ENCODE measurements at regions not wholly inside any gene's neighbourhood (a gene's known extent, or its start where the extent isn't known, plus 50 kb on each side); places are given as distances from the start of the nearest gene placed in this dataset.

DNA sequence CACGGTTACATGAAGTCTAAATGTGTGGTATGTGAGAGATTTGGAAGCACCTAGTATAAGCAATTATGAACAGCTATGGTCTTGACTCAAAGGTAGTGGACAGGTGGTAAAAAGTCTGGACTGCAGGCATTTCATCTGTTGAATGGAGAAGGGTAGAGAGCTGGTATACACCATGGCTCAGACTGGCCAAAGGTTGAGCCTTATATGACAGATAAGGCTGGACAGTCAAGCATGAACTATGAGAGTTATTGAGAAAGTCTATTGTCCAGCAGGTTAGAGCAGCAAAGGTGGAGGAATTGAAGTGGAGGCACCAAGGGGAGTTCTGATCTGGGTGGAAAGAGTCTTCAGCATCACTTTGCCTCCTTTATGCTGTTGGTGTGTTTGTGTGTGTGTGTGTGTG, 346.7 kb upstream of the SLC14A2 start:
- FAIRE-seq: no peak
- TF ChIP-seq POLR2A (IDR thresholded peaks at IDR 0.05; ENCODE audit: low read depth, low read length) (no peak), POLR2AphosphoS5 (IDR thresholded peaks at IDR 0.05; ENCODE audit: low read depth, low read length) (no peak), PAX5 (IDR thresholded peaks at IDR 0.05; ENCODE audit: insufficient read depth, low read length, severe bottlenecking) (no peak), POU2F2 (IDR thresholded peaks at IDR 0.05; ENCODE audit: low read depth, low read length) (no peak), TAF1 (IDR thresholded peaks at IDR 0.05; ENCODE audit: low read depth, low read length) (no peak), SPI1 (IDR thresholded peaks at IDR 0.05; ENCODE audit: low read depth, low read length) (no peak)
- DNase-seq (ENCODE audit: insufficient read length, low spot score): no peak

DNA sequence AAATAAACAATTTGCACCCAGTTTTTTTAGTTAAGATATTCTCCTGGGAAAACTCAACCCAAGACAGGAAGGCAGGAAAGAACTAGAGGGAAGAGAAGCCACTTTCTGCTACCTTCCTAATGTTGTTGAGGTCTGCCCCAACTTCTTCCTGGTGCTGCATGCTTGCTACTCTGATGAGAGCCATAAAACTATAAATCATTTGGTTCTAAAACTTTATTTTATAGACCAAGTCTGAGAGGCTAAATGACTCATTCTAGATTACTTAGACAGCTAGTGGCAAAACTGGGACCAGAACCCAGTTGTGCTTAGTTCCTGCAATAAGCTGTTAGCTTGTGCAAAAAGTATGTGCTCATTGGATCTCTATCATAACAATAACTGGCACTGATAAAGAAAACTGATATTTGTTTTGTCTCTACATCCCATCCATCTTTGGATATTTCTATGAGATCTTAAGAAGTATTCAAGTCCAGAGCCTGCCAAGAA, 344.9 kb upstream of the SLC14A2 start:
- no peak for TF ChIP-seq TAF1 (IDR thresholded peaks at IDR 0.05; ENCODE audit: low read depth, low read length)
- TF ChIP-seq PAX5 (IDR thresholded peaks at IDR 0.05; ENCODE audit: insufficient read depth, low read length, severe bottlenecking): no peak
- no peak for TF ChIP-seq POLR2A (IDR thresholded peaks at IDR 0.05; ENCODE audit: low read depth, low read length)
- TF ChIP-seq POLR2AphosphoS5 (IDR thresholded peaks at IDR 0.05; ENCODE audit: low read depth, low read length): no peak
- no peak for TF ChIP-seq SPI1 (IDR thresholded peaks at IDR 0.05; ENCODE audit: low read depth, low read length)
- no peak for TF ChIP-seq POU2F2 (IDR thresholded peaks at IDR 0.05; ENCODE audit: low read depth, low read length)
- no peak for DNase-seq (ENCODE audit: insufficient read length, low spot score)

DNA sequence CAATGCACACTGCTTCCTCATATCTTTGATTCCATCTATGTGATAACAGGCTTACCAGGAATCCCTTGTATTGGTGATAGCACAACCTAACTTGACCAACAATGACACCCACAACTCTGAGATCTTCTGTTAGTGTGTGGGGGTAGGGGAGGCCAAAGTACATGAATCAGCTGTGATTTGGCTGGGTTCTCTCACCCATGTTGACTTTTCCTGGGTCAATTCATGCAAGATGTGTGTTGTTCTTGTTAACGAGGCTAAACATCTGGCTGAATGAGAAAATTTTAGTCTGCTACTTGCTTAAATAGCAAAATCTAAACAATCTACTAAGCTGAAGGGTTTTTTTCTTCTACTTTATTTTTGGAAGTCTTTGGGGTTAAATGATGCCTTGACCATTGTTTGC, 341.2 kb upstream of the SLC14A2 start:
- no peak for FAIRE-seq
- no peak for DNase-seq (ENCODE audit: insufficient read length, low spot score)
- TF ChIP-seq SPI1 (IDR thresholded peaks at IDR 0.05; ENCODE audit: low read depth, low read length) (no peak), POLR2A (IDR thresholded peaks at IDR 0.05; ENCODE audit: low read depth, low read length) (no peak), POU2F2 (IDR thresholded peaks at IDR 0.05; ENCODE audit: low read depth, low read length) (no peak), PAX5 (IDR thresholded peaks at IDR 0.05; ENCODE audit: insufficient read depth, low read length, severe bottlenecking) (no peak), TAF1 (IDR thresholded peaks at IDR 0.05; ENCODE audit: low read depth, low read length) (no peak), POLR2AphosphoS5 (IDR thresholded peaks at IDR 0.05; ENCODE audit: low read depth, low read length) (no peak)

More for the DNA sequence above, 344.9 kb upstream of the SLC14A2 start:
- FAIRE-seq: no peak

DNA sequence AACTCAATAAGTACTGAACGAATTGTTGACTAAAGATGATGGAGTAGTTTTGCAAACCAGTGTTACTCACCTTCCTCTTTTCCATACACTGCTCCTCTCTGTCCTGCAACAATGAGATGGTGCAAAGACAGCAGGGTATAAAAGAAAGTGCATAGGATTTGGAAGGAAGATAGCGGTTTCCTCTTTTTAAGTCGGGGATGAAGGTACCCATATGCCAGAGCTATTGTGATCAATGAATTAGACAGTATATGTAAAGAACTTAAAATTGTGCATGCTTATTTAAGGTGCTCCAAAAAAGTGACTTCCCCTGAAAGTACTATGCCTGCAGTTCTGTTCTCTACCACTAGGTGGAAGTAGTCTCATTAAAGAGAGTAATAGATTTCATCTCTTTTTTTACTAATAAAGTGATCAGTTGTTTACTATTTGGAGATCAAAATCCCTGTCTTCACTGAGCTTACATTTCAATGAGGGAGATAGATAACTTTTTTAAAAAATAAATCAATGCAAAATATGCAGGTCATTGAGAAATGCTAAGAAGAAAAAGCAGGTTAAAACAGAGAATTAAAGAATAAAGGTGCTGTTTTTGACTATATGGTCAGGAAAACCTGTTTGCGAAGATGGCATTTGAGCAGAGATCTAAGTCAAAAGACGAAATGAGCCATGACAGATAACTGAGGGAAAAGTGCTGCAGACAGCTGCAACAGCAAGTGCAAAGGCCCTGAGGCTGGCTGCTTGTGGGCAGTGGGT, 339.7 kb upstream of the SLC14A2 start:
- DNase-seq (ENCODE audit: insufficient read length, low spot score): no peak

DNA sequence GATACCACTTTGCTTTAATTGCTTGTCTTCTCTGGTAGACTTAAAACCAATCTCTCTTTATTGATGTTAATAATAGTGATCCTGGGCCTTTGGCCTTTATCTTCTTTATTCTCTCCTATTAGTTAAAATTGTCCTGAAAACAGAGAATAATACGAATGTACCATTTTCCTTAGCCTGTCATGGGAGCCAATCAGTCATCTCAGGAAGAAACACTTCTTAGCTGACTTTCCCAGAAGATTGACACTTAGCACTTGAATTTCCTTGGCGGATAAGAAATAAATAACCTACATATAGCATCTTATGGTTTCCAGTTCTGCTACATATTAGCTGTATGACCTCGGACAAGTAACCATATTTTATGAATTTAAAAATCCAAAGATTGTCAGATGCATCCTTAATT, 338.4 kb upstream of the SLC14A2 start:
- DNase-seq (ENCODE audit: insufficient read length, low spot score): no peak
- FAIRE-seq: no peak
- no peak for TF ChIP-seq POLR2AphosphoS5 (IDR thresholded peaks at IDR 0.05; ENCODE audit: low read depth, low read length)
- no peak for TF ChIP-seq TAF1 (IDR thresholded peaks at IDR 0.05; ENCODE audit: low read depth, low read length)
- no peak for TF ChIP-seq PAX5 (IDR thresholded peaks at IDR 0.05; ENCODE audit: insufficient read depth, low read length, severe bottlenecking)
- no peak for TF ChIP-seq POU2F2 (IDR thresholded peaks at IDR 0.05; ENCODE audit: low read depth, low read length)
- no peak for TF ChIP-seq POLR2A (IDR thresholded peaks at IDR 0.05; ENCODE audit: low read depth, low read length)
- no peak for TF ChIP-seq SPI1 (IDR thresholded peaks at IDR 0.05; ENCODE audit: low read depth, low read length)

More for the DNA sequence above, 339.7 kb upstream of the SLC14A2 start:
- TF ChIP-seq TAF1 (IDR thresholded peaks at IDR 0.05; ENCODE audit: low read depth, low read length): no peak
- no peak for TF ChIP-seq PAX5 (IDR thresholded peaks at IDR 0.05; ENCODE audit: insufficient read depth, low read length, severe bottlenecking)
- TF ChIP-seq SPI1 (IDR thresholded peaks at IDR 0.05; ENCODE audit: low read depth, low read length): no peak
- TF ChIP-seq POLR2A (IDR thresholded peaks at IDR 0.05; ENCODE audit: low read depth, low read length): no peak
- TF ChIP-seq POU2F2 (IDR thresholded peaks at IDR 0.05; ENCODE audit: low read depth, low read length): no peak
- no peak for TF ChIP-seq POLR2AphosphoS5 (IDR thresholded peaks at IDR 0.05; ENCODE audit: low read depth, low read length)
- FAIRE-seq: no peak

DNA sequence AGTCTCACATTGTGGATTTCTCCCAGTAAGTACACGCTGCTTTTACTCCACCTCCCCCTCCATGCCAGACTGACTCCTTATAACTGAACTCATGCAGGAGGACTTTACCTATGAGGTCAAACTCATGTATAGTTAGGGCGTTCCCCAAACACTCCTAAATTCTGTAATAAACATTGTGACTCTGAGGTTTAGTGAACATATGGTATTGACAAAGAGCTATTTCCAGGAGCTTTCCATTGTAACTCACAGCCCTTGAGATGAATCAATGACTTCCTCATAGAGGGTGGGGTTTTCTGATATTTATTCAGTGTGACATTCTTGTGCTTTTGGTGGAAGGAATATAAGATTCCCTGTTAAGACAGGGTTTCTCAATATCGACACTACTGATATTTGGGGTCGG, 337.4 kb upstream of the SLC14A2 start:
- FAIRE-seq (no peak), DNase-seq (ENCODE audit: insufficient read length, low spot score) (no peak)
- TF ChIP-seq POLR2A (IDR thresholded peaks at IDR 0.05; ENCODE audit: low read depth, low read length) (no peak), SPI1 (IDR thresholded peaks at IDR 0.05; ENCODE audit: low read depth, low read length) (no peak), PAX5 (IDR thresholded peaks at IDR 0.05; ENCODE audit: insufficient read depth, low read length, severe bottlenecking) (no peak), POLR2AphosphoS5 (IDR thresholded peaks at IDR 0.05; ENCODE audit: low read depth, low read length) (no peak), POU2F2 (IDR thresholded peaks at IDR 0.05; ENCODE audit: low read depth, low read length) (no peak), TAF1 (IDR thresholded peaks at IDR 0.05; ENCODE audit: low read depth, low read length) (no peak)

DNA sequence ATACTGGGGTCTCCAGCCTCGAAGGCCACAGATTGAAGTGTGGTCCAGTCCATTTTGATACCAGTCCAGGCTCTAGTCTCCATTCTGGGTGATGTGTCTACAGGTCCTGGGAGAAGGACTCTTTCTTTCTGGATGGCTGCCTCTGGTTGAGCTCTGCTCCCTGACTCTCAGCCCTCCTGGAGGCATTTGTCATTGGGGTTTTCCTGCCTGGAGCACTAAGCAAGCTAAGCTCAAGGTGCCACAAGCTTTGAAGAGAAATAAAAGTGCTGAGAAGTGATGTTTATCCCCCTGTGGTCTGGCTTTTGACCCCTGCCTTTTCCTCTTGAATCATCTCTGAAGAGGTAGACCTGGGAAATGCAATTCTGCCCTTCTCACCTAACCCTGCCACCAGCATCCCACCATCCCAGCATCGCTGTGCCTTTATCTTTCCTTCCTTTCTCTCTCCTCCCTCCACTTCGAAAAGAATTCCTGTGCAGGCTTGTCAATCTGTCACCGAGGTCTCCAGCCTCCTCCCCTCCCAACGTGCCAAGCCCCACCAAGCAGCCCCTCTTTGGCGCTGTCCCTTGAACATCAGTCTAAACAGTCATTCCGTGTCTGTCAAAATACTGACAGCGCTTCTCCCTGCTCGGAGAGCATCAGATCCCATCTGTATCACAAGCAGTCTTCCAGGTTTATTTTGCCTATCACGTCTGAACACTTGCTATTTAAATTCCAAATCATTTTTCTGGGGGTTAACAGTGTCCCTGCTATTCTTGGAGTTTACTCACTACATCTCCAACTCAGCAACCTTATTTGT, 334.6 kb upstream of the SLC14A2 start:
- DNase-seq (ENCODE audit: insufficient read length, low spot score): no peak
- no peak for FAIRE-seq
- no peak for TF ChIP-seq PAX5 (IDR thresholded peaks at IDR 0.05; ENCODE audit: insufficient read depth, low read length, severe bottlenecking)
- TF ChIP-seq TAF1 (IDR thresholded peaks at IDR 0.05; ENCODE audit: low read depth, low read length): no peak
- no peak for TF ChIP-seq POLR2AphosphoS5 (IDR thresholded peaks at IDR 0.05; ENCODE audit: low read depth, low read length)
- no peak for TF ChIP-seq POU2F2 (IDR thresholded peaks at IDR 0.05; ENCODE audit: low read depth, low read length)
- no peak for TF ChIP-seq POLR2A (IDR thresholded peaks at IDR 0.05; ENCODE audit: low read depth, low read length)

DNA sequence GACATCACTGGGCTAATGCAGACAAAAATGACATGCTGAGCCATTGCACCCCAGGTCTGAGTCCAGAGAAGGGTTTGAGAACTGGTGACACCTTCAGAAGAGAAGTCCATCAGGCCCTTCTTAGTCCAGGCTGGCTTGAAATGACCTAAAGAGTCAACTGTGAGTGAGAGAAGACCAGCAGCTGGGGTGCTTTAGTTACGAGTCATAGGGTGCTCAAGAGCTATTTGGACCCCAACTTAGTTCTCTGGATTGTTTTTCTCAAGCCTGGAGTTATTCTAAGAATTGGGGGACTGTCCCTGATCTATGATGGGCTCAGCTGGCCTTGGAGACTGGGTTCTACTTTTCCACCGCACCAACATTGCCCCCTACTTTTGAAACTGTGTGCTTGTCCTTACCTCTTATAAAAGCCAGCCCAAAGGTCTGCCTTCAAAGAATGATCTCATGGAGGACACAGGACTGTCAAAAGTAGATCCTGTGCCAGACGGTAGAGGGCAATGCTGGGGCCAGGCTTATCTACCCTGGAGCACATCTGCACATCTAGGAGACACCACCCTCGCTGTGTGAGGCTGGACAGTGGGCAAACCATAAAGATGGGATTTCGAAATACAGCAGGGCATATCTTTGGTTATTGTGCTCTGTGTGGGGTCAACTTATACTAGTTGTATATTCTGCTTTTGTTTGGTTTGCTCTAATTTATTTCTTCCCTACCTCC, 333.0 kb upstream of the SLC14A2 start:
- no peak for DNase-seq (ENCODE audit: insufficient read length, low spot score)
- TF ChIP-seq PAX5 (IDR thresholded peaks at IDR 0.05; ENCODE audit: insufficient read depth, low read length, severe bottlenecking) (no peak), POLR2A (IDR thresholded peaks at IDR 0.05; ENCODE audit: low read depth, low read length) (no peak), TAF1 (IDR thresholded peaks at IDR 0.05; ENCODE audit: low read depth, low read length) (no peak), POLR2AphosphoS5 (IDR thresholded peaks at IDR 0.05; ENCODE audit: low read depth, low read length) (no peak), POU2F2 (IDR thresholded peaks at IDR 0.05; ENCODE audit: low read depth, low read length) (no peak), SPI1 (IDR thresholded peaks at IDR 0.05; ENCODE audit: low read depth, low read length) (no peak)

More for the DNA sequence above, 333.0 kb upstream of the SLC14A2 start:
- no peak for FAIRE-seq
